ENCODE measurements at regions not wholly inside any gene's neighbourhood (a gene's known extent, or its start where the extent isn't known, plus 50 kb on each side); places are given as distances from the start of the nearest gene placed in this dataset.

DNA sequence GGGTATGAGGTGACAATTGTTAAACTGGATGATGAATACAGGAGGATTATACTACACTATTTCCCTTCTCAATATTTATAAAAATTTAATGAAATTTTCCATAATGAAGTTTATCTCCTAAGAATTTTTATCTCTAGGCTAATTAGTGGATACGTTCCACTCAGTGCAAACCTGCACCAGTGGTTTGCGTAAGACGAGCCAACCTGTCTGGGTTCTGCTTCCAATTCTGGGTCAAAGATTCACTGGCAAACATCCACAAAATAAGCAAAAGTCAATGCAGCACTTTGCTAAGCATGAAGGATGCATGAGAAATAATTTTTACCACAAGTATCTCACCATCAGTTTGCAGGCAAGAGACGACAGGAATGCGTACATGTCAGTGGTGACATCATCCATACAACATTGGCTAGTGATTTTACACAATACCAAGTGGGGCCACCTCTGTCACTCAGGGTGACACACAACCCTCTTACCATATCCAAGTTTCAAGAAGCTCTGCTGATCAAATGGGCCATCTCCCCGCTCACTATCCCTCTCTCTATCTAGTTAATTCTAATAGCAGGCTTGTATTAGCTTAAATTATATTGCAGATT, 51.7 kb downstream of the FAM50B start:
- Histone ChIP-seq H3K27ac (no peak overlapping the region), H3K4me3 (no peak overlapping the region), H3K27me3 (no peaks in the 10 kb centered on the region), H3K9me3 (replicated peaks in 1 of 3) (no peaks in the 10 kb centered on the region), H3K36me3 (replicated peaks in 1 of 2) (no peaks in the 10 kb centered on the region), H3K4me1 (replicated peaks in 1 of 2) (no peaks in the 10 kb centered on the region)
- WGBS, 4 donors, result 75 to 84% (median 83%) methylated on average over 6 of the region's 6 CpGs
- DNase-seq, result no peak
- TF ChIP-seq POLR2A (IDR thresholded peaks at IDR 0.05), result no peak
- TF ChIP-seq, protein P1, sequence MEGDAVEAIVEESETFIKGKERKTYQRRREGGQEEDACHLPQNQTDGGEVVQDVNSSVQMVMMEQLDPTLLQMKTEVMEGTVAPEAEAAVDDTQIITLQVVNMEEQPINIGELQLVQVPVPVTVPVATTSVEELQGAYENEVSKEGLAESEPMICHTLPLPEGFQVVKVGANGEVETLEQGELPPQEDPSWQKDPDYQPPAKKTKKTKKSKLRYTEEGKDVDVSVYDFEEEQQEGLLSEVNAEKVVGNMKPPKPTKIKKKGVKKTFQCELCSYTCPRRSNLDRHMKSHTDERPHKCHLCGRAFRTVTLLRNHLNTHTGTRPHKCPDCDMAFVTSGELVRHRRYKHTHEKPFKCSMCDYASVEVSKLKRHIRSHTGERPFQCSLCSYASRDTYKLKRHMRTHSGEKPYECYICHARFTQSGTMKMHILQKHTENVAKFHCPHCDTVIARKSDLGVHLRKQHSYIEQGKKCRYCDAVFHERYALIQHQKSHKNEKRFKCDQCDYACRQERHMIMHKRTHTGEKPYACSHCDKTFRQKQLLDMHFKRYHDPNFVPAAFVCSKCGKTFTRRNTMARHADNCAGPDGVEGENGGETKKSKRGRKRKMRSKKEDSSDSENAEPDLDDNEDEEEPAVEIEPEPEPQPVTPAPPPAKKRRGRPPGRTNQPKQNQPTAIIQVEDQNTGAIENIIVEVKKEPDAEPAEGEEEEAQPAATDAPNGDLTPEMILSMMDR (IDR thresholded peaks at IDR 0.05), result no peak
- intact Hi-C loops (cut with DNase I), result no loop called here

DNA sequence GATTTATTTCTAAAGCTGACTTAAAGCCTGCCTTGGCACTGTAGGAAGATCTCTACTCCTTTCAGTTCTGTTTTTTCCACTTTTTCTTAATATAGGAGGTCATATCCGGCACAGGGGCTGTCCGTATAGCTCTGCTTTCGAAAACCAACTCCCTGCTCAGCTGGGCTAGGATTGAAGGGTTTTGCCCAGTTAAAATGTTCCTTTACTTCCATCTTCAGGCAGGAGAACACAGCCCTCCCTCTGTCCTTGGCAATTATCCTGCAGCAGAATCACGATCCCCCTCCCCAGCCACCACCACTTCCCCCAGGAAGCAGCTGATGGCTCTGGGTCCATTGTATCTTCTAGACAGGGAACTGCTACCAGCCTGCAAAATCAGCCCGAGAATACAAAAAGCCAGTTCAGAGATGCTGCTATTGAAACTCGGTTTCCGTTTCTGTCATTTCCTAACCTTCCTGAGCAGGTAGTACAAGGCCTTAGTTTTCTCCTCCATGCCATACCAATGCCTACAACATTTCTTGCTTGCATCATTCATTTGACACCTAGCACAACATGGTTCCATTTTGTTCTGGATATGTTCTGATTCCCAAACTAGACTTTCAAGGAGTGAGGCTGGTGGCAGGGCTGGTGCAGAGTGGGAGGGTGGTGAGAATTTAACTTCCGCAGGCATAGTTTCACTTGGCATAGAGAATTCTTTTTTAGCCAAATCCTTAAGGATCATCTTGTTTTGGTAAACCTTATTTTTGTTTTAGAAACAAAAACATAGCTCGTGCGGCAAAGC, 53.9 kb downstream of the FAM50B start:
- H3K9me3 ChIP-seq (replicated peaks in 1 of 3), result no peaks in the 10 kb centered on the region
- no peaks in the 10 kb centered on the region for H3K27me3 ChIP-seq
- peak overlapping the region in 1 of 5 donors; percentile 13 for H3K27ac ChIP-seq
- no peak overlapping the region for H3K4me3 ChIP-seq
- TF ChIP-seq, protein P1 (IDR thresholded peaks at IDR 0.05), result no peak
- no peak for TF ChIP-seq POLR2A (IDR thresholded peaks at IDR 0.05)
- H3K4me1 ChIP-seq (replicated peaks in 1 of 2), result no peaks in the 10 kb centered on the region
- DNase-seq, result no peak
- 69 to 76% (median 74%) methylated on average over 10 of the region's 10 CpGs for WGBS, 4 donors
- intact Hi-C loops (cut with DNase I), result no loop called here
- no peaks in the 10 kb centered on the region for H3K36me3 ChIP-seq (replicated peaks in 1 of 2)

DNA sequence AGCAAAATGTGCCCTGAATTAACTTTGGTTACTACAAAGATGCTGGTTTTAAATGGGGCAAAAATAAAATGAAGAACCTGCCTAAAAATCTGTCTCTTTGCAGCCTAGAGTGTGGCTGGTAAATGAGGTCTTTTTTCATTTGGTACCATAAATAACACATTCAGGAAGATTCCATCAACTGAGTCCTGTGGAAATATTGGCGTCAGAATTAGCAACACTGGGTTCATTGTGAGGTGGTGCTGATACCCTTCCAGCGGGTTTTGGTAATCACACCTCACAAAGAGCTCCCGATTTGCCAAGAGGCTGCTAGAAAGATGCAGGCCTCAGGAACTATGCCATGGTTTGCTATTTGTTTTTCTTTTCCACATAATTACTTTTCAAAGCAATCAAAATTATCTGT, 55.3 kb downstream of the FAM50B start:
- no peaks in the 10 kb centered on the region for H3K4me1 ChIP-seq (replicated peaks in 1 of 2)
- H3K36me3 ChIP-seq (replicated peaks in 1 of 2), result no peaks in the 10 kb centered on the region
- intact Hi-C loops (cut with DNase I), result no loop called here
- H3K4me3 ChIP-seq, result no peak overlapping the region
- DNase-seq, result no peak
- no peaks in the 10 kb centered on the region for H3K27me3 ChIP-seq
- no peaks in the 10 kb centered on the region for H3K9me3 ChIP-seq (replicated peaks in 1 of 3)
- no peak overlapping the region for H3K27ac ChIP-seq
- no peak for TF ChIP-seq POLR2A (IDR thresholded peaks at IDR 0.05)
- TF ChIP-seq, protein P1 (IDR thresholded peaks at IDR 0.05), result no peak
- 85 to 90% (median 87%) methylated on average over 3 of the region's 3 CpGs for WGBS, 4 donors

DNA sequence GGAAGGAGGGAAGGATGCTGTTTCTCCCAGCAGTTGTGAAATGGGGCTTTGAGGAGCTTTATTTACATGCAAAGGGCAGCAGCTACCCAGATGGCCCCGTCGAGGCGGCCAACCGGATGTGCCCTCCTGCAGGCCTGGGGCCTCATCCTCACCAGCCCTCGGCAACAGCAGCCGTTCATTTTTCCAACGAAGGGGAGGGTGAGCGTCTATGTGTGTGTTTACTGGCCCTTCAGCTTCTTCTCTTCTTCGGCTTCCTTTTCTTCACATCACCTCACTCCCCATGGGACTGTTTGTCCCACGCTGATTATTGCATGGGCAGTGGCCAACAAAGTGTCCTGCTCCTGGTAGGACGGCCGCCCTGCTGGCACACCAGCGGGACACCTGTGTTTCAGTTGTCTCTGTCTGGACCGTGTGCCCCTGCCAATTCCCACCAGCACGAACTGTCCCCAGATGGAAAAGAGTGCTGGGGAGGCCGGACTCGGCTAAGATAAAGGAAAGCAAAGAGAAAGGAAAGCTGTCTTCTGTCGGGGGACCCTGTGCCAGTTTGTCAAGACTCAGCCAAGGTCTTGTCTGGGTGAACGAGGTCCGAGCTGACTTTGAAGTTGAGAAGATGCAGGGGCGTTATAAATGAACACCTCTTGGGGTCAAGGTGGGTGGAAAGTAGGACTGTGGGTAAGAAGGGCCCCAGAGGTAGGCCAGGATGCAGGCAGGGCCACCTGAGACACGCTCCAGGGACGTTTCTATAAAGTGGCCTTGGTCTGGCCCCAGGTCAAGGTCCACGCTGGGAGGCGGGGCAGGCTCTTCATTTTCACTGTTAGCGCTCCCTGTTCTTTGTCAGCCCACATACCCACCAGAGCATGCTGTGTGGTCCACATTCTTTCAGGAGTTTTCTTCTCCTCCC, 57.0 kb downstream of the FAM50B start:
- TF ChIP-seq POLR2A (IDR thresholded peaks at IDR 0.05), result no peak
- TF ChIP-seq, protein P1 (IDR thresholded peaks at IDR 0.05), result no peak
- intact Hi-C loops (cut with DNase I), result no loop called here
- H3K27me3 ChIP-seq, result no peaks in the 10 kb centered on the region
- 62 to 68% (median 65%) methylated on average over 23 to 26 of the region's 26 CpGs for WGBS, 4 donors
- no peak for DNase-seq
- H3K4me1 ChIP-seq (replicated peaks in 1 of 2), result peaks cover 0 to 2% of the 10 kb centered on the region in 2 donors
- H3K36me3 ChIP-seq (replicated peaks in 1 of 2), result no peaks in the 10 kb centered on the region
- H3K27ac ChIP-seq, result no peak overlapping the region
- H3K9me3 ChIP-seq (replicated peaks in 1 of 3), result no peaks in the 10 kb centered on the region
- H3K4me3 ChIP-seq, result no peak overlapping the region

Measured in adrenal gland (tissue), 9 donors.